ENCODE measurements at regions not wholly inside any gene's neighbourhood (a gene's known extent, or its start where the extent isn't known, plus 50 kb on each side); places are given as distances from the start of the nearest gene placed in this dataset.

- TF ChIP-seq, protein P1, sequence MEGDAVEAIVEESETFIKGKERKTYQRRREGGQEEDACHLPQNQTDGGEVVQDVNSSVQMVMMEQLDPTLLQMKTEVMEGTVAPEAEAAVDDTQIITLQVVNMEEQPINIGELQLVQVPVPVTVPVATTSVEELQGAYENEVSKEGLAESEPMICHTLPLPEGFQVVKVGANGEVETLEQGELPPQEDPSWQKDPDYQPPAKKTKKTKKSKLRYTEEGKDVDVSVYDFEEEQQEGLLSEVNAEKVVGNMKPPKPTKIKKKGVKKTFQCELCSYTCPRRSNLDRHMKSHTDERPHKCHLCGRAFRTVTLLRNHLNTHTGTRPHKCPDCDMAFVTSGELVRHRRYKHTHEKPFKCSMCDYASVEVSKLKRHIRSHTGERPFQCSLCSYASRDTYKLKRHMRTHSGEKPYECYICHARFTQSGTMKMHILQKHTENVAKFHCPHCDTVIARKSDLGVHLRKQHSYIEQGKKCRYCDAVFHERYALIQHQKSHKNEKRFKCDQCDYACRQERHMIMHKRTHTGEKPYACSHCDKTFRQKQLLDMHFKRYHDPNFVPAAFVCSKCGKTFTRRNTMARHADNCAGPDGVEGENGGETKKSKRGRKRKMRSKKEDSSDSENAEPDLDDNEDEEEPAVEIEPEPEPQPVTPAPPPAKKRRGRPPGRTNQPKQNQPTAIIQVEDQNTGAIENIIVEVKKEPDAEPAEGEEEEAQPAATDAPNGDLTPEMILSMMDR (IDR thresholded peaks at IDR 0.05; ENCODE audit: poor library complexity, severe bottlenecking) = no peak
- no peak overlapping the region for H3K4me3 ChIP-seq (ENCODE audit: severe bottlenecking)
- peak overlapping the region; percentile 92 for H3K27ac ChIP-seq (ENCODE audit: poor library complexity, severe bottlenecking)
- H3K4me1 ChIP-seq (ENCODE audit: insufficient read depth, poor library complexity, severe bottlenecking) = peaks cover 20% of the 10 kb centered on the region
- no peaks in the 10 kb centered on the region for H3K9me3 ChIP-seq (ENCODE audit: severe bottlenecking)
- DNase-seq (ENCODE audit: low spot score) = peak; percentile 90
- no peaks in the 10 kb centered on the region for H3K36me3 ChIP-seq (ENCODE audit: low read depth)
- no peaks in the 10 kb centered on the region for H3K27me3 ChIP-seq (ENCODE audit: insufficient read depth, poor library complexity, severe bottlenecking)
- ATAC-seq (ENCODE audit: low read depth) = peak; percentile 64
Measured at GRCh38 chr3:72338942-72339669, 509.1 kb downstream of the SHQ1 start.

GRCh38 chr3:72338082-72338941 lies 509.9 kb downstream of the SHQ1 start:
- DNase-seq (ENCODE audit: low spot score) (no peak), ATAC-seq (ENCODE audit: low read depth) (peak; percentile 11; the same call in 2 of the 3 replicates)
- no peaks in the 10 kb centered on the region for H3K9me3 ChIP-seq (ENCODE audit: severe bottlenecking)
- H3K4me1 ChIP-seq (ENCODE audit: insufficient read depth, poor library complexity, severe bottlenecking) = peaks cover 20% of the 10 kb centered on the region
- H3K27ac ChIP-seq (ENCODE audit: poor library complexity, severe bottlenecking) = peak overlapping the region; percentile 92
- no peaks in the 10 kb centered on the region for H3K36me3 ChIP-seq (ENCODE audit: low read depth)
- H3K27me3 ChIP-seq (ENCODE audit: insufficient read depth, poor library complexity, severe bottlenecking) = no peaks in the 10 kb centered on the region
- H3K4me3 ChIP-seq (ENCODE audit: severe bottlenecking) = no peak overlapping the region
- TF ChIP-seq, protein P1 (IDR thresholded peaks at IDR 0.05; ENCODE audit: poor library complexity, severe bottlenecking) = no peak

DNA sequence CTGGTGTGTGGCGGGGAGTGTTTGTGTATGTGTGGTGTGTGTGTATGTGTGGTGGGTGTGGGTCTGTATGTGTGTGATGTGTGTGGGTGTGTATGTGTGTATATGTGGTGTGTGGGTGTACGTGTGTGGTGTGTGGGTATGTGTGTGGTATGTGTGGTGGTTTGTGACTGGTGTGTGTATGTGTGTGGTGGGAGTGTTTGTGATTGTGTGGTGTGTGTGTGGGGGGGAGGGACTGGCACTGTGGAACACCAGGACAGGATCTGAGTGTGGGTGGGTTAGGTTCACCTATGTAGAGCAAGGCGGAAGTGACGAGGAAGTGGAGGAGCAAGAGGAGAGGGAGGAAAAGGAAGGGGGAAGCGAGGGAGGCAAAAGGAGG lies 510.8 kb downstream of the SHQ1 start:
- no peak overlapping the region for H3K4me3 ChIP-seq (ENCODE audit: severe bottlenecking)
- DNase-seq (ENCODE audit: low spot score) (no peak), ATAC-seq (ENCODE audit: low read depth) (no peak)
- peak overlapping the region; percentile 92 for H3K27ac ChIP-seq (ENCODE audit: poor library complexity, severe bottlenecking)
- peaks cover 20% of the 10 kb centered on the region for H3K4me1 ChIP-seq (ENCODE audit: insufficient read depth, poor library complexity, severe bottlenecking)
- no peaks in the 10 kb centered on the region for H3K36me3 ChIP-seq (ENCODE audit: low read depth)
- H3K9me3 ChIP-seq (ENCODE audit: severe bottlenecking) = no peaks in the 10 kb centered on the region
- H3K27me3 ChIP-seq (ENCODE audit: insufficient read depth, poor library complexity, severe bottlenecking) = no peaks in the 10 kb centered on the region
- TF ChIP-seq, protein P1 (IDR thresholded peaks at IDR 0.05; ENCODE audit: poor library complexity, severe bottlenecking) = no peak

GRCh38 chr3:72336821-72337479 lies 511.3 kb downstream of the SHQ1 start:
- Histone ChIP-seq H3K27me3 (ENCODE audit: insufficient read depth, poor library complexity, severe bottlenecking) (no peaks in the 10 kb centered on the region), H3K4me1 (ENCODE audit: insufficient read depth, poor library complexity, severe bottlenecking) (peaks cover 20% of the 10 kb centered on the region), H3K4me3 (ENCODE audit: severe bottlenecking) (no peak overlapping the region), H3K36me3 (ENCODE audit: low read depth) (no peaks in the 10 kb centered on the region), H3K27ac (ENCODE audit: poor library complexity, severe bottlenecking) (peak overlapping the region; percentile 92), H3K9me3 (ENCODE audit: severe bottlenecking) (no peaks in the 10 kb centered on the region)
- DNase-seq (ENCODE audit: low spot score) (peak; percentile 93), ATAC-seq (ENCODE audit: low read depth) (peak; percentile 77)
- TF ChIP-seq, protein P1 (IDR thresholded peaks at IDR 0.05; ENCODE audit: poor library complexity, severe bottlenecking) = peak; percentile 16
